Heart left ventricle (tissue), 16 donors: ENCODE measurements at regions not wholly inside any gene's neighbourhood (a gene's known extent, or its start where the extent isn't known, plus 50 kb on each side); places are given as distances from the start of the nearest gene placed in this dataset.

Source experiments
- ATAC-seq, 4 donors: fragments of 200-7000 bp; cut with Tn5 transposase; one replicate each; pipeline ENCODE4 v1.9.1; 2020 to 2022; ENCODE audit warnings: moderate library complexity in 4 of 4, mild to moderate bottlenecking in 3 of 4, moderate number of reproducible peaks in 1 of 4
- DNase-seq, 5 donors: peaks; one replicate each; pipeline ENCODE4 v3.0.0-alpha.2; 2020
- H3K27ac ChIP-seq, 12 donors: fragments of 200-600 bp; sonication (generic) in 4 of 12; one replicate each; pipeline versions ENCODE4 v1.5.0 to v1.8.0; 2016 to 2022; ENCODE audit warnings: mild to moderate bottlenecking in 2 of 12
- H3K27me3 ChIP-seq, 9 donors: fragments of 200-600 bp; sonication (generic) in 2 of 9; one replicate each; pipeline versions ENCODE4 v1.5.1 to v1.8.0; 2016 to 2022; ENCODE audit warnings: mild to moderate bottlenecking in 3 of 9
- H3K36me3 ChIP-seq, 9 donors: fragments of 200-600 bp; sonication (generic) in 2 of 9; one replicate each; pipeline versions ENCODE4 v1.5.0 to v1.8.0; 2018 to 2022; ENCODE audit warnings: mild to moderate bottlenecking in 2 of 9
- H3K4me1 ChIP-seq, 12 donors: fragments of 200-600 bp; sonication (generic) in 4 of 12; one replicate each; pipeline versions ENCODE4 v1.5.0 to v1.8.0; 2016 to 2022; ENCODE audit warnings: mild to moderate bottlenecking in 3 of 12
- H3K4me3 ChIP-seq, 12 donors: fragments of 200-600 bp; sonication (generic) in 4 of 12; one replicate each; pipeline versions ENCODE4 v1.5.0 to v1.8.0; 2017 to 2022; ENCODE audit warnings: mild to moderate bottlenecking in 9 of 12, moderate library complexity in 4 of 12
- H3K9me3 ChIP-seq, 12 donors: fragments of 200-600 bp; sonication (generic) in 4 of 12; one replicate each; pipeline versions ENCODE4 v1.5.0 to v1.8.0; 2016 to 2022; ENCODE audit warnings: mild to moderate bottlenecking in 1 of 12
- POLR2A ChIP-seq, 2 donors: fragments of 450-650 bp; IDR thresholded peaks; one replicate each; pipeline ENCODE4 v1.6.1; 2017; ENCODE audit warnings: antibody characterized with exemption in 2 of 2, mild to moderate bottlenecking in 2 of 2, moderate library complexity in 2 of 2
- WGBS, 4 donors: extraction: QIAGEN DNeasy Blood & Tissue Kit in 2 of 4; methylation state at CpG; one replicate each; pipeline versions ENCODE4 v1.1.5 to v1.1.7; 2013 to 2018; 5-methylcytosine and 5-hydroxymethylcytosine counted together
- intact Hi-C, 10 donors: fragments of 100-400 bp; cut with DNase I; formaldehyde crosslinking; loops; one replicate each; pipeline versions ENCODE4 v1.11.1 to v1.14.2; 2022
- TF ChIP-seq, protein P1 (sequence below), 12 donors: fragments of 200-600 bp; sonication (generic) in 4 of 12; IDR thresholded peaks; one replicate each; pipeline versions ENCODE4 v1.5.0 to v1.8.0; 2018 to 2022; ENCODE audit warnings: antibody characterized with exemption in 12 of 12, mild to moderate bottlenecking in 5 of 12
- donor health status: ischemic (EF 13 %, LVEDD 7.1; RV severe dilation, severe dysfunction).
- donor health status: healthy with polysubstance abuse.
- donor health status: DM: no; HTN: yes; CAD: no.
- donor health status: DM: no; HTN: no; CAD: no.
- donor health status: ischemic (EF 25% LVEDD 6.9; RV normal size, moderate dysfunction).
- donor health status: ischemic (EF 25% LVEDD 5.7; RV mildly dilated, moderate dysfunction).
- donor health status: healthy.
- donor health status: DM: yes; HTN: yes; CAD: no.
- donor health status: ischemic (EF 35%, LVEDD 5.7; RV mildly dilated, moderate dysfunction).
- donor health status: nonischemic (EF 11% LVEDD 7.7; RV severe dilation, severe dysfunction).
- donor health status: DM: yes; HTN: yes; CAD: no.
- donor health status: PGD.
- donor health status: ischemic (EF 29% LVEDD 5.4; RV normal size, mild dysfunction).
- donor health status: nonischemic (EF 23%, LVEDD 6.1; RV moderate dilation, normal function).

- Histone ChIP-seq H3K27me3 (no peaks in the 10 kb centered on the region), H3K4me1 (peaks cover 0 to 4% (median 0%) of the 10 kb centered on the region in 12 donors), H3K4me3 (no peak overlapping the region), H3K36me3 (no peaks in the 10 kb centered on the region), H3K9me3 (peaks cover 0 to 8% (median 0%) of the 10 kb centered on the region in 12 donors), H3K27ac (no peak overlapping the region)
- TF ChIP-seq POLR2A (IDR thresholded peaks at IDR 0.05) = no peak
- TF ChIP-seq, protein P1, sequence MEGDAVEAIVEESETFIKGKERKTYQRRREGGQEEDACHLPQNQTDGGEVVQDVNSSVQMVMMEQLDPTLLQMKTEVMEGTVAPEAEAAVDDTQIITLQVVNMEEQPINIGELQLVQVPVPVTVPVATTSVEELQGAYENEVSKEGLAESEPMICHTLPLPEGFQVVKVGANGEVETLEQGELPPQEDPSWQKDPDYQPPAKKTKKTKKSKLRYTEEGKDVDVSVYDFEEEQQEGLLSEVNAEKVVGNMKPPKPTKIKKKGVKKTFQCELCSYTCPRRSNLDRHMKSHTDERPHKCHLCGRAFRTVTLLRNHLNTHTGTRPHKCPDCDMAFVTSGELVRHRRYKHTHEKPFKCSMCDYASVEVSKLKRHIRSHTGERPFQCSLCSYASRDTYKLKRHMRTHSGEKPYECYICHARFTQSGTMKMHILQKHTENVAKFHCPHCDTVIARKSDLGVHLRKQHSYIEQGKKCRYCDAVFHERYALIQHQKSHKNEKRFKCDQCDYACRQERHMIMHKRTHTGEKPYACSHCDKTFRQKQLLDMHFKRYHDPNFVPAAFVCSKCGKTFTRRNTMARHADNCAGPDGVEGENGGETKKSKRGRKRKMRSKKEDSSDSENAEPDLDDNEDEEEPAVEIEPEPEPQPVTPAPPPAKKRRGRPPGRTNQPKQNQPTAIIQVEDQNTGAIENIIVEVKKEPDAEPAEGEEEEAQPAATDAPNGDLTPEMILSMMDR (IDR thresholded peaks at IDR 0.05) = no peak
- no peak for ATAC-seq
- intact Hi-C loops = no loop called here
- no peak for DNase-seq
- WGBS, 4 donors = 90 to 97% (median 93%) methylated on average over 1 of the region's 1 CpG
These were observed 226.5 kb upstream of the RBMS1 start for GRCh38 chr2:160720098-160720497.

DNA sequence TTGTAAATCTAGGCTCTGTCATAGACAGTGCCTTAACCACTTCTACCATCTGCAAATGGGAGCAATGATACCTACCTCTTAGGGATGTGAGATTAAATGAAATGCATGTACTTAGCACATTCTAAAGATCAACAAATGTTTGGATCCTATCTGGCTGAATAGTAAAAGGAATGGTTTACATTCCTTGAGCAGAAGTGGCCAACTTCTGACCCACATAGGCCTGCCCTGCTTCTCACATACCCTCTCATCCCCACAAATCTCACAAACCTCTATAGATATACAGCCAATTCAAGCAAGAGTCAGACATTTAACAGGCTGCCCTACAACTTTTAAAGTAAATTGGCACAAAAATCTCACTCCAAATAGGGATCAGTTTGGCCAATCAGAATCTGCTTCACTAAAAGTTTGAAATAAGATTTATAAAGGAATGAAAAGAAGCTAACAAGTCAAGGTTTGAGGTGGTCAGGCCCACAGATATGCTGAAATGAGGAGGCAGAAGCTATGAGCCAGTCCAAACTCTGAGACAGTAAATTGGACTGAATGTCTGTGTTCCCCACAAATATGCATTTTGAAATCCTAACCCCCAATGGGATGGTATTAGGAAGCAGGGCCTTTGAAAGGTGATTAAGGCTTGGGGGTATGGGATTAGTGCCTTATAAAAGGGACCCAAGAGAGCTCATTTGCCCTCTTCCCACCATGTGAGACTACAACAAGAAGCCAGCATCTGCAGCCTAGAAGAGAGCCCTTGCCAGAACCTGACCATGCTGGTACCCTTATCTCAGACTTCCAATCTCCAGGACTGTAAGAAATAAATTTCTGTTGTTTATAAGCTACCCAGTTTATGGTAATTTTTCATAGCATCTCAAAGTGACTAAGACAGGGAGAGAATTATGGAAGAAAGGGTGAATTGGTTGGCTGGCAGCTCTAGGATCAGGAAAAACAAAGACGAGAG lies 227.8 kb upstream of the RBMS1 start:
- H3K27ac ChIP-seq = no peak overlapping the region
- 92 to 100% (median 96%) methylated on average over 1 of the region's 1 CpG for WGBS, 4 donors
- intact Hi-C loops = no loop called here
- H3K9me3 ChIP-seq = peaks cover 0 to 8% (median 0%) of the 10 kb centered on the region in 12 donors
- TF ChIP-seq POLR2A (IDR thresholded peaks at IDR 0.05) = no peak
- TF ChIP-seq, protein P1 (IDR thresholded peaks at IDR 0.05) = no peak
- DNase-seq (no peak), ATAC-seq (no peak)
- H3K4me1 ChIP-seq = peaks cover 0 to 5% (median 0%) of the 10 kb centered on the region in 12 donors
- H3K4me3 ChIP-seq = no peak overlapping the region
- H3K36me3 ChIP-seq = no peaks in the 10 kb centered on the region
- no peaks in the 10 kb centered on the region for H3K27me3 ChIP-seq

GRCh38 chr2:160726046-160726445 lies 232.4 kb upstream of the RBMS1 start:
- DNase-seq (no peak), ATAC-seq (no peak)
- H3K27me3 ChIP-seq = no peaks in the 10 kb centered on the region
- H3K36me3 ChIP-seq = no peaks in the 10 kb centered on the region
- WGBS, 4 donors = 44 to 61% (median 46%) methylated on average over 1 of the region's 1 CpG
- H3K4me1 ChIP-seq = peaks cover 0 to 5% (median 0%) of the 10 kb centered on the region in 12 donors
- intact Hi-C loops = no loop called here
- H3K27ac ChIP-seq = no peak overlapping the region
- H3K9me3 ChIP-seq = peaks cover 0 to 8% (median 0%) of the 10 kb centered on the region in 12 donors
- no peak overlapping the region for H3K4me3 ChIP-seq
- TF ChIP-seq POLR2A (IDR thresholded peaks at IDR 0.05) = no peak
- TF ChIP-seq, protein P1 (IDR thresholded peaks at IDR 0.05) = no peak

GRCh38 chr2:160730296-160730995 lies 236.8 kb upstream of the RBMS1 start:
- Histone ChIP-seq H3K36me3 (no peaks in the 10 kb centered on the region), H3K27me3 (no peaks in the 10 kb centered on the region), H3K4me3 (no peak overlapping the region), H3K9me3 (no peaks in the 10 kb centered on the region), H3K4me1 (peaks cover 0 to 4% (median 0%) of the 10 kb centered on the region in 12 donors), H3K27ac (no peak overlapping the region)
- DNase-seq (no peak), ATAC-seq (no peak)
- TF ChIP-seq POLR2A (IDR thresholded peaks at IDR 0.05) = no peak
- TF ChIP-seq, protein P1 (IDR thresholded peaks at IDR 0.05) = no peak
- intact Hi-C loops = no loop called here
- 95 to 100% (median 97%) methylated on average over 1 of the region's 1 CpG for WGBS, 4 donors
